NOMO-1 (cell line): ENCODE measurements at regions not wholly inside any gene's neighbourhood (a gene's known extent, or its start where the extent isn't known, plus 50 kb on each side); places are given as distances from the start of the nearest gene placed in this dataset.
"Not testable (repeated sequence)": the region's sequence is repeated elsewhere in the genome, so short reads cannot be mapped to it uniquely, and the experiment has no call there.

Source experiments
- DNase-seq, 2 experiments: peaks; one replicate each; lab custom pipeline; 2025; ENCODE audit not compliant: unreplicated experiment in 2 of 2; lab: John Stamatoyannopoulos, UW

- no peak for DNase-seq
These were observed 339.0 kb upstream of the PABPC4L start for GRCh38 chr4:134540588-134540987.

- DNase-seq, result no peak
These were observed 338.2 kb upstream of the PABPC4L start for GRCh38 chr4:134539729-134540231.

- no peak for DNase-seq
These were observed 336.1 kb upstream of the PABPC4L start for GRCh38 chr4:134537701-134538100.

GRCh38 chr4:134533068-134533467, 331.5 kb upstream of the PABPC4L start:
- DNase-seq, result peak; percentile 31 to 42

- DNase-seq, result no peak
These were observed 329.4 kb upstream of the PABPC4L start for GRCh38 chr4:134531013-134531412.

GRCh38 chr4:134529629-134530028, 328.0 kb upstream of the PABPC4L start:
- DNase-seq, result no peak

GRCh38 chr4:134518574-134519217, 317.1 kb upstream of the PABPC4L start:
- peak; percentile 31 to 68 for DNase-seq

- DNase-seq, result no peak
These were observed 309.0 kb upstream of the PABPC4L start for GRCh38 chr4:134510544-134510943.

- no peak for DNase-seq
These were observed 303.9 kb upstream of the PABPC4L start for GRCh38 chr4:134505511-134505910.

GRCh38 chr4:134501973-134502643, 300.5 kb upstream of the PABPC4L start:
- DNase-seq, result no peak

GRCh38 chr4:134501488-134501887, 299.9 kb upstream of the PABPC4L start:
- DNase-seq, result not testable (repeated sequence)

GRCh38 chr4:134499074-134499473, 297.5 kb upstream of the PABPC4L start:
- DNase-seq, result no peak

- DNase-seq, result no peak
These were observed 289.3 kb upstream of the PABPC4L start for GRCh38 chr4:134490863-134491262.

- DNase-seq, result not testable (repeated sequence)
These were observed 281.9 kb upstream of the PABPC4L start for GRCh38 chr4:134483514-134483913.

GRCh38 chr4:134471569-134471968, 270.0 kb upstream of the PABPC4L start:
- DNase-seq, result no peak

- DNase-seq, result peak in 1 of 2 experiments; percentile 35
These were observed 269.0 kb upstream of the PABPC4L start for GRCh38 chr4:134470544-134470943.

GRCh38 chr4:134465417-134465816, 263.8 kb upstream of the PABPC4L start:
- DNase-seq, result no peak

GRCh38 chr4:134463771-134464170, 262.2 kb upstream of the PABPC4L start:
- DNase-seq, result no peak

GRCh38 chr4:134426821-134427220, 225.2 kb upstream of the PABPC4L start:
- DNase-seq, result no peak

GRCh38 chr4:134425756-134426155, 224.2 kb upstream of the PABPC4L start:
- no peak for DNase-seq

GRCh38 chr4:134422776-134423175, 221.2 kb upstream of the PABPC4L start:
- no peak for DNase-seq

GRCh38 chr4:134421734-134422133, 220.1 kb upstream of the PABPC4L start:
- no peak for DNase-seq
